Globus pallidus (tissue), 1 donor: ENCODE measurements at regions not wholly inside any gene's neighbourhood (a gene's known extent, or its start where the extent isn't known, plus 50 kb on each side); places are given as distances from the start of the nearest gene placed in this dataset.
"Not testable (repeated sequence)": the region's sequence is repeated elsewhere in the genome, so short reads cannot be mapped to it uniquely, and the experiment has no call there.

ENCODE experiments used
- DNase-seq: peaks from one replicate; pipeline ENCODE4 v3.0.0-alpha.2; 2015; ENCODE audit warnings: low spot score

- DNase-seq, result not testable (repeated sequence)
Observed at GRCh38 chr21:32823296-32823695, 51.7 kb upstream of the PAXBP1 start.

DNA sequence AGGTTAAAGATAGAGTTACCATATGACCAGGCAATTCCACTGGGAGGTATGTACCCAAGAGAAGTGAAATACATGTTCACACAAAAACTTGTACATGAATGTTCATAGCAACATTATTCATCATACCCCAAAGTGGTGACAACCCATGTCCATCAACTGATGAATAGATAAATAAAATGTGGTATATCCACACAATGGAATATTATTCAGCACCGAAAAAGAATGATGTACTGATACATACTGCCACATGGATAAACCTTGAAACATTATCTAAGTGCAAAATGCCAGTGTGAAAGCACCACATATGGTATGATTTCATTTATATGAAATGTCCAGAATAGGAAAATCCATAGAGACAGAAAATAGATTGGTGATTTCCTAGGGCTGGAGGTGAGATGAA is 53.4 kb upstream of the PAXBP1 start:
- no peak for DNase-seq

DNA sequence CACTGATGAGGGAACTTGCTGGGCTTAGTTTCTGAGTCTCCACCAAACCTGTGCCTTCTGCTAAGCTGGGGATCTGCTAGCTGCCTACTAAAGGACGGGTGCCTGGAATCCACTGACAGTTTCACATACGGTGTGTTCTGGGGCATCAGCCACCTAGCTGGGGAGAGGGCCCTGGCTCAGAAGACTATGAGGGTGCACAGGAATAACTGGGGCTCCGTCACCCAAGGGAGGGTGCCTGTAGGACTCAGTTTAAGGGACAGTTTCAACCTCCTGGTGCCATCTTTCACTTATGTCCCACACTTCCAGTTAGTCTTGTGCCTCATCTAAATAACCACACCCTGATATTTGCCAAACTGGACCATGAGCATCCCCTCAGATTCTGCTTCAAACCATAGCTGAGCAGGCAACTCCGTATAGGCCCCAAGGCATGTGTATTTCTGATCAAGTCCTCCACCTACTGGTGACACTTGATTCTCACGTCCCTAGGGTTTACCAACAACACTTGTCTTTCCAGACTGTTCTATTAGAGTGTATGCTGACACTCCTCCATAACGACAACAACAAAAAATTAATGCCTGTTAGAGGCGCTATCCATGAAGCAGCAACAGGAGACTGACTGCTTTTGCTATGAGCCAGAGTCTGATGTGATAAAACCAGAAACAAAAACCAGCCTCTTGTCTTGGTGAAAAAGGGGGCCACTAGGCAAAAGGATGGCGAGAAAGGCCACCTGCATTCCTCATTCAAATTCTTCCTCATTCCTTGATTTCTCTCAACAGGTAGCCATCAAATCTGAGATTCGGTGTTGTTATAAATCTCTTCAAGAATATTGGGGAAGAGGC is 55.0 kb upstream of the PAXBP1 start:
- DNase-seq, result peak; percentile 76

DNA sequence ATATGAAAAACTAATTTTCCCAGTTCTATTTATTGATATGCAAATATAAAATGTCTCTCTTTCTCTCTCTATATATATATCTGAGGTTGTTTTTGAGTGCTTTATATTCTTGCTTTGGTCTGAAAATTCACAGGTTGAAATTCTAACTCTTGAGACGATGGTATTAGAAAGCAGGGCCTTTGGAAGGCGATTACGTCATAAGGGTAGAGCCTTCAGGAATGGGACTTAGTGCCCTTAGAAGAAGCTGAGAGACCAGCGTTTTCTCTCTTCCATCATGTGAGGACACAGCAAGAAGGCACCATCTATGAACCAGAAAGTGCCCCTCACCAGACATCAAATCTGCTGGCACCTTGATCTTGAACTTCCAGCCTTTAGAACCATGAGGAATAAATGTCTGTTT is 57.4 kb upstream of the PAXBP1 start:
- DNase-seq, result no peak

GRCh38 chr21:32829504-32829903 is 57.9 kb upstream of the PAXBP1 start:
- DNase-seq, result no peak

- not testable (repeated sequence) for DNase-seq
Observed at GRCh38 chr21:32831779-32832178, 60.2 kb upstream of the PAXBP1 start.

- DNase-seq, result peak; percentile 12
Observed at GRCh38 chr21:32834211-32834915, 62.8 kb upstream of the PAXBP1 start.

- DNase-seq, result peak; percentile 52
Observed at GRCh38 chr21:32834916-32835235, 63.3 kb upstream of the PAXBP1 start.

GRCh38 chr21:32842146-32842545 is 70.6 kb upstream of the PAXBP1 start:
- no peak for DNase-seq

- no peak for DNase-seq
Observed at GRCh38 chr21:32843561-32843960, 72.0 kb upstream of the PAXBP1 start.

- DNase-seq, result no peak
Observed at GRCh38 chr21:32844076-32844475, 72.5 kb upstream of the PAXBP1 start.

DNA sequence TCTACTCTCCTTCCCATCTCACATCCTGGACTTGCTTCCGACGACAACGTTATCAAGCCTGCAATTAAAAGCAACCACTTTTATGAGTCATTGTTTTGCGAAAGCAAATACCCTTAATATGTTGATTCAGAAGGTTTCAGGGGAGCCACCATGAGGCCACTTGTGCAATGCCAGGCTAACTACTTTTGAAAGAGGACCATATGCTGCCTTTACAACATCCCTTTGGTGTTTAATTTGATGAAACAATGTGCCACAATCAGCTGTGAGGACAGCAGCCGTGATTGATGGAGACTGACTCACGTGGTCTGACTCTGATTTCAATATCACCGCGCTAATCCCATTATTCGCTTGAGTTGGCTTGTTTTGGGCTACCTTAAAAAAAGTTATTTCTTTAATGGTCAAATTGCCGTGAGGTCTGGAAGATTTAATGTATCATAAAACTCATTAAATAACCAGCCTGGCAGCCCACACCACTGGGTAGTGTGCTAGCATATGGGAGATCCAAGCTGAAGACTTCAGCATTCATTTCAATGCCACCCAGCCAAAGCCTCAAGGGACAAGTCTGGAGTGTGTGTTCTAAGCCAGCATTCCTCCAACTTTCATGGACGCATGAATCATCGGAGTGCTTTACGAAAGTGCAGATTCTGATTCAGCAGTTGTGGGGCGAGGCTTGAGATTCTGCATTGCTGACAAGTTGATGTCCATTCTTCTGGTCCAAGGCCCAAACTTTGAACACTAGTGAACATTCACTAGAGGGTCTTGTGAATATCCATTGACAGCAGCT is 73.3 kb upstream of the PAXBP1 start:
- DNase-seq, result no peak

- DNase-seq, result no peak
Observed at GRCh38 chr21:32858628-32859027, 87.1 kb upstream of the PAXBP1 start.

DNA sequence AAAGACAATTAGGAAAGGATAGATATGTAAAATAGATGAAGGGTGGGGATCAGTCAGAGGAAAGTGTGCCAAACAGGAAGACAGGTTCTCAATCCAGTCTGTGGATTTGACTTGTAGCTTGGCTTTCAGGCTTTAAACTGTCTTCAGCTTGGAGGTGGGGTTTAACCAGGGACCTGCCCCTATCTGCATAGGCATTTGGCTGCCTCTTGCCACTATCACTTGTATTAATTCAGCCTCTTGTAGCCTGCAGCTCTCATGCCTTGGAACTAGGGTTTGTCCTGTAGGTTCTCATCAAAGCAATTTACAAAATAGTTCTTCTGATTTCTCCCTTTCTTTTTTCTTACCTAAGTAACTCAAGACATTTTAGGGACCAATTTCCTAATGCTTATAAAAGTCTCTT is 88.8 kb upstream of the PAXBP1 start:
- DNase-seq, result no peak

DNA sequence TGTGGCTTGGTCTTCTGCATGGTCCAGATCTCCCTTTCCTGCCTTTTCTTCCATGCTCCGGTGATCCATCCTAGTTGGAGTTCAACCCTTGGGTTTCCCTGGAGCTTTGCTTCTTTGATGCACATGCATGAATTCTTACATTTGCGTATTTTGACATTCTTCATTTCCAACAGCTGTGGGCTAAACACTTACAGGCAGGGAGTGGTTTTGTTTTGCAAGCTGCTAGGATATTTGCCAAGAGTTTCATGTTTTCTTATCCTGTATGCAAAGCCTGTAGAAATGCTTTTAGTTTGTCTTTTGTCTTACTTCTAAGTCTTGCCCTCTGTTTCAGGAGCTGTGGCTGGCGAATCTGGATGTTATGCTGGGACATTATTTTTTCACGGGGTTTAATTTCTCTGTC is 90.3 kb upstream of the PAXBP1 start:
- DNase-seq, result no peak

- no peak for DNase-seq
Observed at GRCh38 chr21:32867597-32867996, 96.0 kb upstream of the PAXBP1 start.

DNA sequence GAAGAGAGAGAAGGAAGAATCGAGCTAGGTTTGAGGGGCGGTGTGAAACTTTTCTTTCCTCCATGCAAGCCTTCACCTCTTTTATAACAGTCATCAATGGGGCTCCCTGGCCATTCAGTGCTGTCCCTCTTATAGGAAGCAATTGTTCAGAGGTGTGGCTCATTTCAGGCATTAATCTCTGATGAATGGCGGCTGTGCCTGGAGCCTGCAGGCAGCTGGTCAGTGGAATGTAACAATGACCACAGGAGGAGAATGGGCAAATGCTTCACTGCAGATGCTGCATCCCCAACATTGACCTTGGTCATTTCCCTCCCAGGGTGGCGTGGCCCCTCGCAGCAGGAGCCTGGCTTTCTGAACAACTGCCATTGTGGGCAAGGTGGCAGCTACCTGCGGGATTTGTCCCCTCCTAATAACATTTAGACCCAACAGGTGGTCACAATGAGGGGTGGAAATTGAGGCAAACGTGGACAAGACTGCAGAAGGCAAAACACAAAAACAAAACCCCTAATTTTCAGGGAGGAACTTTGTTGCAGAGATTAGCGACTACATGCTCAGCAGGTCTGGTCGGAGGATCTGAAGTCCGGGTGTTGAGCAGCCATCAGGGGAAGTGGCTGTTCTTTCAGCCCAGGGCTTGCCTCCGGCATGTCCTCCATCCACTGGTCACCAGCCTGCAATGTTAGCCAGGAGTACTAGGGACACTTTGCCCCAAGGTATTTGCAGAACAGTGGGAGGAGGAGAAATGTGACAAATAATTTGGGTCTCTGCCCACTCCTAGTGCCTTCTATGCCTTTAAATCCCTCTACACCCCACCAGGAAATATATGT is 97.3 kb upstream of the PAXBP1 start:
- no peak for DNase-seq

- DNase-seq, result no peak
Observed at GRCh38 chr21:32869459-32869858, 97.9 kb upstream of the PAXBP1 start.

DNA sequence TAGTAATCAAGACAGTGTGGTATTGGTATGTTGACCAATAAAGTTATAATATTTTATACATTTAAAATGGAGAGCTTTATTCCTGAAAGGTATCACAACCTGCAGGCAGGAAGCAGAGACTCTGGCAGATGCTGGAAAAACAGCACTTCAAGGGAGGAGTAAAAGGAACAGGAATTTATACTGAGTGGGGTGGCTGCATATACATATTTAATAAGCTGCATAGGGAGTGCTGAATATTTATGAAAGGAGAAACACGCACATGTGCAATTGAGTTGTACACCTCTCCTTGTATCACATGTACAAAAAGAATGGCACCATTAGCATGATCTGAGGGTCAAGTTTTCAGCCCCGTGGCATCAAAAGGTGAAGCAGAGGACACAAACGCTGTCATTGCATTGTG is 104.9 kb upstream of the PAXBP1 start:
- no peak for DNase-seq

GRCh38 chr21:32877888-32878287 is 106.3 kb upstream of the PAXBP1 start:
- DNase-seq, result not testable (repeated sequence)

- DNase-seq, result peak; percentile 7
Observed at GRCh38 chr21:32878661-32879060, 107.1 kb upstream of the PAXBP1 start.

DNA sequence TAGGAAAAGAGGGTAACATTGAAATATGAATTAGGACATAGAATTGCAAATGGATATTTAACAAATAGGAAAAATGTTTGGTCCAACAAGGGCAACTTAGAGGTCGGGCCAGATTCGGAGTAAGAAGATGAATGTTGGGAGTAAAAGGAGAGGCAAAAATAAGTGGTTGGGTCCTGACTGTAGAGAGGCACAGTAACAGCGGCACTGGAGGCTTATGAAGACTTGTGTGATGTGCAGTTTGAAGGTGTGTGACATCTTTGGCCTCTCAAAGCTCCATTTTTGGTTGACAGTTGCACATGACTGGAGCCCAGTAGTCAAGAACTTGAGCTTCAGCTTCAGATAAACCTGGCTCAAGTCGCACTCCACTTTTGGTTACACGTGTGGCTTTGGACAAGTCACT is 109.9 kb upstream of the PAXBP1 start:
- no peak for DNase-seq
